Peyer's patch (tissue), 4 donors: ENCODE measurements at regions not wholly inside any gene's neighbourhood (a gene's known extent, or its start where the extent isn't known, plus 50 kb on each side); places are given as distances from the start of the nearest gene placed in this dataset.

ENCODE experiments used
- DNase-seq, 3 donors: peaks; one replicate each; pipeline ENCODE4 v3.0.0-alpha.2; 2017 to 2019
- H3K27ac ChIP-seq, 4 donors: fragments of 200-600 bp; sonication (generic); one replicate each; pipeline ENCODE4 v1.5.1; 2016 to 2019
- H3K27me3 ChIP-seq, 2 donors: fragments of 200-600 bp; sonication (generic); one replicate each; pipeline ENCODE4 v1.5.1; 2019
- H3K36me3 ChIP-seq, 3 donors: fragments of 200-600 bp; sonication (generic); one replicate each; pipeline ENCODE4 v1.5.1; 2016 to 2019
- H3K4me1 ChIP-seq, 4 donors: fragments of 200-600 bp; sonication (generic); one replicate each; pipeline ENCODE4 v1.5.1; 2016 to 2019
- H3K4me3 ChIP-seq, 4 donors: fragments of 200-600 bp; sonication (generic); 1 replicate in 3 of 4; 2 replicates in 1 of 4; pipeline ENCODE4 v1.5.1; 2016 to 2019; ENCODE audit warnings: mild to moderate bottlenecking in 1 of 4
- H3K9me3 ChIP-seq, 4 donors: fragments of 200-600 bp; sonication (generic); one replicate each; pipeline ENCODE4 v1.5.1; 2016 to 2019; ENCODE audit warnings: mild to moderate bottlenecking in 1 of 4
- CTCF ChIP-seq, 6 experiments: fragments of 450-650 bp in 4 of 6; fragments of 200-600 bp in 2 of 6; sonication (generic) in 1 of 6; IDR thresholded peaks; one replicate each; pipeline ENCODE4 v1.5.1; 2017 to 2019; ENCODE audit warnings: antibody characterized with exemption in 6 of 6, mild to moderate bottlenecking in 3 of 6, moderate library complexity in 1 of 6
- POLR2A ChIP-seq, 2 donors: fragments of 450-650 bp; IDR thresholded peaks; one replicate each; pipeline ENCODE4 v1.5.1; 2017; ENCODE audit warnings: antibody characterized with exemption in 2 of 2, mild to moderate bottlenecking in 2 of 2, moderate library complexity in 2 of 2

- H3K27ac ChIP-seq: no peak overlapping the region
- no peak overlapping the region for H3K4me3 ChIP-seq
- peaks cover 0 to 15% (median 2%) of the 10 kb centered on the region in 4 donors for H3K9me3 ChIP-seq
- no peak for DNase-seq
- no peaks in the 10 kb centered on the region for H3K4me1 ChIP-seq
- H3K36me3 ChIP-seq: no peaks in the 10 kb centered on the region
- no peak for TF ChIP-seq CTCF (IDR thresholded peaks at IDR 0.05)
- no peaks in the 10 kb centered on the region for H3K27me3 ChIP-seq
Measured at GRCh38 chr10:83250396-83250795, 888.9 kb upstream of the GHITM start.

GRCh38 chr10:83252169-83252568 lies 887.1 kb upstream of the GHITM start:
- TF ChIP-seq POLR2A (IDR thresholded peaks at IDR 0.05): no peak
- TF ChIP-seq CTCF (IDR thresholded peaks at IDR 0.05): no peak
- DNase-seq: no peak
- H3K4me3 ChIP-seq: no peak overlapping the region
- no peak overlapping the region for H3K27ac ChIP-seq
- H3K4me1 ChIP-seq: no peaks in the 10 kb centered on the region
- no peaks in the 10 kb centered on the region for H3K27me3 ChIP-seq
- H3K9me3 ChIP-seq: peaks cover 0 to 15% (median 2%) of the 10 kb centered on the region in 4 donors
- no peaks in the 10 kb centered on the region for H3K36me3 ChIP-seq

- no peaks in the 10 kb centered on the region for H3K4me1 ChIP-seq
- no peaks in the 10 kb centered on the region for H3K36me3 ChIP-seq
- TF ChIP-seq CTCF (IDR thresholded peaks at IDR 0.05) (no peak), POLR2A (IDR thresholded peaks at IDR 0.05) (no peak)
- no peak overlapping the region for H3K27ac ChIP-seq
- DNase-seq: no peak
- H3K9me3 ChIP-seq: peaks cover 0 to 15% (median 2%) of the 10 kb centered on the region in 4 donors
- no peak overlapping the region for H3K4me3 ChIP-seq
- H3K27me3 ChIP-seq: no peaks in the 10 kb centered on the region
Measured at GRCh38 chr10:83252596-83252995, 886.7 kb upstream of the GHITM start.

- no peak for DNase-seq
- H3K4me3 ChIP-seq: no peak overlapping the region
- peaks cover 0 to 15% (median 2%) of the 10 kb centered on the region in 4 donors for H3K9me3 ChIP-seq
- H3K4me1 ChIP-seq: no peaks in the 10 kb centered on the region
- TF ChIP-seq POLR2A (IDR thresholded peaks at IDR 0.05) (no peak), CTCF (IDR thresholded peaks at IDR 0.05) (no peak)
- H3K36me3 ChIP-seq: no peaks in the 10 kb centered on the region
- H3K27ac ChIP-seq: no peak overlapping the region
- H3K27me3 ChIP-seq: no peaks in the 10 kb centered on the region
Measured at GRCh38 chr10:83253011-83253671, 886.2 kb upstream of the GHITM start.

- peaks cover 0 to 15% (median 2%) of the 10 kb centered on the region in 4 donors for H3K9me3 ChIP-seq
- H3K36me3 ChIP-seq: no peaks in the 10 kb centered on the region
- no peaks in the 10 kb centered on the region for H3K27me3 ChIP-seq
- no peak overlapping the region for H3K4me3 ChIP-seq
- H3K4me1 ChIP-seq: no peaks in the 10 kb centered on the region
- H3K27ac ChIP-seq: no peak overlapping the region
- DNase-seq: no peak
- TF ChIP-seq CTCF (IDR thresholded peaks at IDR 0.05) (no peak), POLR2A (IDR thresholded peaks at IDR 0.05) (no peak)
Measured at GRCh38 chr10:83254698-83255097, 884.6 kb upstream of the GHITM start.

- Histone ChIP-seq H3K4me1 (no peaks in the 10 kb centered on the region), H3K27ac (no peak overlapping the region), H3K4me3 (no peak overlapping the region), H3K27me3 (no peaks in the 10 kb centered on the region), H3K9me3 (no peaks in the 10 kb centered on the region), H3K36me3 (no peaks in the 10 kb centered on the region)
- no peak for TF ChIP-seq POLR2A (IDR thresholded peaks at IDR 0.05)
- no peak for TF ChIP-seq CTCF (IDR thresholded peaks at IDR 0.05)
- DNase-seq: no peak
Measured at GRCh38 chr10:83262434-83262833, 876.9 kb upstream of the GHITM start.
